SK-N-SH (cell line): ENCODE measurements at regions not wholly inside any gene's neighbourhood (a gene's known extent, or its start where the extent isn't known, plus 50 kb on each side); places are given as distances from the start of the nearest gene placed in this dataset.

Experiments
- CTCF ChIP-seq: fragments of 200-600 bp; sonication (generic); IDR thresholded peaks from 2 replicates; pipeline ENCODE4 v1.6.1; 2017; ENCODE audit warnings: antibody characterized with exemption, mild to moderate bottlenecking, moderate library complexity
- EP300 ChIP-seq, 2 experiments: IDR thresholded peaks; 2 replicates each; pipeline versions ENCODE4 v1.4.0 to v1.6.1; 2012; ENCODE audit warnings: borderline replicate concordance in 1 of 2, low read depth in 1 of 2, low read length in 1 of 2
- EZH2phosphoT487 ChIP-seq: fragments of 200-600 bp; sonication (generic); IDR thresholded peaks from 2 replicates; pipeline ENCODE4 v1.6.1; 2017; ENCODE audit warnings: low read depth, mixed run types, mild to moderate bottlenecking, antibody characterized with exemption, moderate library complexity, borderline replicate concordance
- FOXM1 ChIP-seq: IDR thresholded peaks from 2 replicates; pipeline ENCODE4 v1.4.0; 2012; ENCODE audit warnings: low read depth, mild to moderate bottlenecking
- MAX ChIP-seq: IDR thresholded peaks from 2 replicates; pipeline ENCODE4 v1.4.0; 2012; ENCODE audit warnings: low read depth
- MXI1 ChIP-seq: IDR thresholded peaks from 2 replicates; pipeline ENCODE4 v1.6.1; 2012; ENCODE audit warnings: mild to moderate bottlenecking, low read depth, low read length, improper control_type of control experiment
- POLR2AphosphoS5 ChIP-seq: IDR thresholded peaks from 2 replicates; pipeline ENCODE4 v1.6.1; 2012; ENCODE audit warnings: low read depth, low read length
- RCOR1 ChIP-seq: fragments of 150-350 bp; IDR thresholded peaks from 2 replicates; pipeline ENCODE4 v1.6.1; 2017; ENCODE audit warnings: antibody characterized with exemption, low read length
- REST ChIP-seq: IDR thresholded peaks from 2 replicates; pipeline ENCODE4 v1.6.1; 2012; ENCODE audit warnings: mild to moderate bottlenecking, low read depth, low read length, moderate library complexity
- SIN3A ChIP-seq: IDR thresholded peaks from 2 replicates; pipeline ENCODE4 v1.6.1; 2012; ENCODE audit warnings: low read depth, mild to moderate bottlenecking, low read length, moderate library complexity, borderline replicate concordance
- TEAD4 ChIP-seq: IDR thresholded peaks from 2 replicates; pipeline ENCODE4 v1.4.0; 2012; ENCODE audit warnings: mild to moderate bottlenecking, borderline replicate concordance; ENCODE audit not compliant: insufficient read depth
- TF ChIP-seq, protein P1 (sequence below): IDR thresholded peaks from 2 replicates; pipeline ENCODE4; 2012

GRCh38 chr16:65487231-65487630 is 365.4 kb upstream of the CDH11 start:
- no peak for TF ChIP-seq EZH2phosphoT487
- TF ChIP-seq, protein P1, sequence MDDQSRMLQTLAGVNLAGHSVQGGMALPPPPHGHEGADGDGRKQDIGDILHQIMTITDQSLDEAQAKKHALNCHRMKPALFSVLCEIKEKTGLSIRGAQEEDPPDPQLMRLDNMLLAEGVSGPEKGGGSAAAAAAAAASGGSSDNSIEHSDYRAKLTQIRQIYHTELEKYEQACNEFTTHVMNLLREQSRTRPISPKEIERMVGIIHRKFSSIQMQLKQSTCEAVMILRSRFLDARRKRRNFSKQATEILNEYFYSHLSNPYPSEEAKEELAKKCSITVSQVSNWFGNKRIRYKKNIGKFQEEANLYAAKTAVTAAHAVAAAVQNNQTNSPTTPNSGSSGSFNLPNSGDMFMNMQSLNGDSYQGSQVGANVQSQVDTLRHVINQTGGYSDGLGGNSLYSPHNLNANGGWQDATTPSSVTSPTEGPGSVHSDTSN = no peak
- no peak for TF ChIP-seq MXI1
- no peak for TF ChIP-seq MAX
- no peak for TF ChIP-seq CTCF
- TF ChIP-seq REST = no peak
- TF ChIP-seq FOXM1 = no peak
- TF ChIP-seq EP300 (IDR thresholded peaks at IDR 0.05; ENCODE audit: borderline replicate concordance in 1 of 2, low read depth in 1 of 2, low read length in 1 of 2) = no peak
- no peak for TF ChIP-seq POLR2AphosphoS5
- no peak for TF ChIP-seq SIN3A
- no peak for TF ChIP-seq RCOR1
- no peak for TF ChIP-seq TEAD4
